ENCODE measurements at regions not wholly inside any gene's neighbourhood (a gene's known extent, or its start where the extent isn't known, plus 50 kb on each side); places are given as distances from the start of the nearest gene placed in this dataset.

DNA sequence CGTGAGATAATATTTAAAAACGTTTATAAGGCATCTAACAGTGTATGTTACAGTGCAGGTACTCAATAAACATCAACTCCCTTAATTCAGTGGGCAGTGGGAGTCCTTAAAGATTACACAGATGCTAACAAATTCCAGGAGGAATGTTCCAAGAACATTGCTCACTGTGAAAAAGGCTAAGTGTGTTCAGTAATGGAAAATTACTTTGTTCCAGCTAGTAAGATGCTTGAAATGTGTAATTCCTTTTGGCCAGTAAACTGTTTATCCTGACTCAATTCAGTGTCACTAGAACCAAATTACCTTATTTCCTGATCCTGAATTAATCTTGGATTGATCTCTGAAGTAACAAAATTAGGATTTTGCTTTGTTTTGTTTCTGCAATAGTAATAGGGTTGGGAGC, 54.2 kb upstream of the SEMA6D start:
- no peak overlapping the region for H2BK5ac ChIP-seq (ENCODE audit: insufficient read length, low read length)
- Mint-ChIP-seq H3K36me3 (ENCODE audit: insufficient read depth in 1 of 3, low read depth in 3 of 3) (no peaks in the 10 kb centered on the region), H3K4me1 (peaks cover 0 to 4% of the 10 kb centered on the region in 2 experiments; a peak in 1 of 4 replicates), H3K27me3 (ENCODE audit: low read depth) (no peaks in the 10 kb centered on the region), H3K9me3 (no peaks in the 10 kb centered on the region), H3K27ac (no peak overlapping the region), H3K4me3 (no peak overlapping the region)
- H2BK12ac ChIP-seq (ENCODE audit: insufficient read length, low read depth, low read length), result no peak overlapping the region
- no peaks in the 10 kb centered on the region for H3K9me3 ChIP-seq (ENCODE audit: control insufficient read depth, low read depth, low read length)
- H3K79me1 ChIP-seq (ENCODE audit: insufficient read depth, low read depth, low read length, poor library complexity, severe bottlenecking), result no peaks in the 10 kb centered on the region
- H3K18ac ChIP-seq (ENCODE audit: insufficient read length, low read depth, low read length), result no peak overlapping the region
- H4K5ac ChIP-seq (ENCODE audit: insufficient read length, low read depth, low read length), result no peak overlapping the region
- no peak overlapping the region for H4K8ac ChIP-seq (replicated peaks; ENCODE audit: insufficient read length, low read depth, low read length)
- no peak overlapping the region for H2BK120ac ChIP-seq (ENCODE audit: low read depth, low read length, poor library complexity, severe bottlenecking)
- no peak overlapping the region for H3T11ph ChIP-seq (ENCODE audit: low read length)
- no peaks in the 10 kb centered on the region for H3K27me3 ChIP-seq (ENCODE audit: insufficient read depth, low read length)
- H3K4ac ChIP-seq (ENCODE audit: low read depth, low read length), result no peak overlapping the region
- no peak overlapping the region for H3K56ac ChIP-seq (ENCODE audit: insufficient read length, low read depth, low read length)
- H3K9ac ChIP-seq (ENCODE audit: extremely low read depth, insufficient read length, low read length), result no peak overlapping the region
- H3K23ac ChIP-seq (ENCODE audit: insufficient read length, low read depth, low read length), result no peak overlapping the region
- no peak overlapping the region for H3K27ac ChIP-seq (ENCODE audit: insufficient read length, low read depth, low read length)
- H3K79me2 ChIP-seq (ENCODE audit: insufficient read depth, low read length), result no peaks in the 10 kb centered on the region
- no peak overlapping the region for H2AK5ac ChIP-seq (ENCODE audit: insufficient read length, low read length)
- H4K20me1 ChIP-seq (ENCODE audit: control insufficient read depth, insufficient read depth, insufficient read length), result no peaks in the 10 kb centered on the region
- WGBS (ENCODE audit: extremely low coverage, insufficient read length, low lambda C conversion rate), result no CpG with 5 or more reads among the region's 2 CpGs
- no peak overlapping the region for H2BK15ac ChIP-seq (ENCODE audit: low read depth, low read length)
- no peak overlapping the region for H2BK20ac ChIP-seq (ENCODE audit: low read depth, low read length, poor library complexity, severe bottlenecking)
- no peak overlapping the region for H2AFZ ChIP-seq (ENCODE audit: low read length)
- H3K4me2 ChIP-seq (ENCODE audit: insufficient read depth, insufficient read length, low read length), result no peak overlapping the region
- no peaks in the 10 kb centered on the region for H3K23me2 ChIP-seq (ENCODE audit: insufficient read length, low read depth, low read length, poor library complexity, severe bottlenecking)
- H3K14ac ChIP-seq (ENCODE audit: insufficient read depth, low read length), result no peak overlapping the region
- no peak for TF ChIP-seq CTCF (conservative IDR thresholded peaks at IDR 0.05)
- no peak overlapping the region for H4K91ac ChIP-seq (ENCODE audit: insufficient read length, low read depth, low read length)
- H3K4me1 ChIP-seq (ENCODE audit: insufficient read depth, low read length), result no peaks in the 10 kb centered on the region
- no peak for DNase-seq

All from H9 (cell line).